A673 (cell line): ENCODE measurements at regions not wholly inside any gene's neighbourhood (a gene's known extent, or its start where the extent isn't known, plus 50 kb on each side); places are given as distances from the start of the nearest gene placed in this dataset.

Experiments used
- BruUV-seq: library from RNA; stranded (reverse); fragments of 400-500 nt; replicated peaks from 2 replicates; lab custom pipeline; 2021; lab: Mats Ljungman, UMichigan
- CTCF ChIA-PET: fragments of 300-600 bp; sonication (Branson Sonifier 250); formaldehyde crosslinking; loops from one replicate; lab custom pipeline; 2022; ENCODE audit warnings: antibody characterized with exemption; lab: Charles Lee
- POLR2A ChIA-PET: fragments of 300-600 bp; sonication (Branson Sonifier 250); formaldehyde crosslinking; loops from one replicate; lab custom pipeline; 2022; ENCODE audit warnings: antibody characterized with exemption; ENCODE audit not compliant: low non-redundant PET; lab: Charles Lee
- DNase-seq: peaks from one replicate; pipeline ENCODE4 v3.0.0-alpha.2; 2015; ENCODE audit warnings: low spot score
- H3K27ac ChIP-seq: fragments of 200-600 bp; sonication (generic); 2 replicates; pipeline ENCODE4 v1.5.1; 2016; ENCODE audit warnings: mixed run types, low read depth, mild to moderate bottlenecking, mixed read lengths, antibody characterized with exemption, low read length; ENCODE audit not compliant: poor library complexity, severe bottlenecking
- H3K27me3 ChIP-seq: fragments of 200-600 bp; sonication (generic); replicated peaks from 2 replicates; pipeline ENCODE4 v1.6.1; 2017; ENCODE audit warnings: mixed run types, low read depth, mild to moderate bottlenecking, mixed read lengths, antibody characterized with exemption, low read length; ENCODE audit not compliant: insufficient read depth, poor library complexity
- H3K36me3 ChIP-seq: fragments of 200-600 bp; sonication (generic); 2 replicates; pipeline ENCODE4 v1.6.1; 2016; ENCODE audit warnings: mixed run types, mild to moderate bottlenecking, mixed read lengths, antibody characterized with exemption, low read length; ENCODE audit not compliant: insufficient read depth, poor library complexity, severe bottlenecking
- H3K4me1 ChIP-seq: fragments of 200-600 bp; sonication (generic); 2 replicates; pipeline ENCODE4 v1.6.1; 2017; ENCODE audit warnings: mixed run types, mild to moderate bottlenecking, mixed read lengths, antibody characterized with exemption, low read length; ENCODE audit not compliant: insufficient read depth, poor library complexity, severe bottlenecking
- H3K4me3 ChIP-seq: fragments of 200-600 bp; sonication (generic); 2 replicates; pipeline ENCODE4 v1.5.1; 2016; ENCODE audit warnings: low read depth, mixed run types, mild to moderate bottlenecking, mixed read lengths, low read length; ENCODE audit not compliant: poor library complexity, severe bottlenecking
- H3K9me3 ChIP-seq: fragments of 200-600 bp; sonication (generic); 2 replicates; pipeline ENCODE4 v1.6.1; 2016; ENCODE audit warnings: mixed run types, low read depth, mild to moderate bottlenecking, mixed read lengths, antibody characterized with exemption, low read length; ENCODE audit not compliant: poor library complexity, severe bottlenecking
- EZH2 ChIP-seq: fragments of 200-600 bp; sonication (generic); IDR thresholded peaks from 2 replicates; pipeline ENCODE4 v1.6.1; 2017; ENCODE audit warnings: borderline replicate concordance, low read depth, mild to moderate bottlenecking, mixed read lengths, antibody characterized with exemption, low read length; ENCODE audit not compliant: poor library complexity, severe bottlenecking
- intact Hi-C: fragments of 100-400 bp; cut with micrococcal nuclease; formaldehyde crosslinking; loops from one replicate; pipeline ENCODE4 v1.10.0; 2022; ENCODE audit not compliant: unreplicated experiment
- TF ChIP-seq, protein P1 (sequence below): fragments of 300-800, 200-600 bp; sonication (generic); conservative IDR thresholded peaks from 2 replicates; pipeline ENCODE4 v1.5.1; 2017; ENCODE audit warnings: low read depth, mild to moderate bottlenecking, antibody characterized with exemption, low read length, moderate library complexity, mixed read lengths

DNA sequence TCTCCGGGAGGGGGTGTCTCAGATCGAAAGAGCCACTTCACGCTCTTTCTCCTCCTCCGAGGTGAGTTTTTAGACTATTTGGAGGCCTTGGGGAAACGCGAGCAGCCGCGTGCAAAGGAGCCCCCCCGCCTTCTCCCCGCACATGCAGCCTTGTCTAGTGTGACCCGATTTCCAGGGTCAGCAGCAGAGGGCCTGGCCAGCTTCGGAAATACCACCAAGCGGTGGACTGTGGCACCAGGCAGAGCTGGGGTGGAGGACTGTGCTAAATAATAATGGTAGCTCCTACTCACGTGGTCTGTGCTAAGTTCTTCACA lies 79.3 kb upstream of the BCOR start:
- ChIA-PET CTCF (interaction anchor here (0.6 kb wide), 1 partner anchor 23 kb away, joined by 4 read pairs; no protein-coding TSS in a partner anchor), POLR2A (interaction anchor here (0.5 to 0.6 kb wide), 3 partner anchors 53 to 78 kb away, joined by 6 to 11 read pairs (median 8); no protein-coding TSS in a partner anchor)
- Histone ChIP-seq H3K27me3 (no peaks in the 10 kb centered on the region), H3K4me1 (peaks cover 31% of the 10 kb centered on the region), H3K4me3 (peak overlapping the region; percentile 43), H3K36me3 (no peaks in the 10 kb centered on the region), H3K9me3 (peaks cover 3% of the 10 kb centered on the region), H3K27ac (peak overlapping the region; percentile 59)
- TF ChIP-seq, protein P1, sequence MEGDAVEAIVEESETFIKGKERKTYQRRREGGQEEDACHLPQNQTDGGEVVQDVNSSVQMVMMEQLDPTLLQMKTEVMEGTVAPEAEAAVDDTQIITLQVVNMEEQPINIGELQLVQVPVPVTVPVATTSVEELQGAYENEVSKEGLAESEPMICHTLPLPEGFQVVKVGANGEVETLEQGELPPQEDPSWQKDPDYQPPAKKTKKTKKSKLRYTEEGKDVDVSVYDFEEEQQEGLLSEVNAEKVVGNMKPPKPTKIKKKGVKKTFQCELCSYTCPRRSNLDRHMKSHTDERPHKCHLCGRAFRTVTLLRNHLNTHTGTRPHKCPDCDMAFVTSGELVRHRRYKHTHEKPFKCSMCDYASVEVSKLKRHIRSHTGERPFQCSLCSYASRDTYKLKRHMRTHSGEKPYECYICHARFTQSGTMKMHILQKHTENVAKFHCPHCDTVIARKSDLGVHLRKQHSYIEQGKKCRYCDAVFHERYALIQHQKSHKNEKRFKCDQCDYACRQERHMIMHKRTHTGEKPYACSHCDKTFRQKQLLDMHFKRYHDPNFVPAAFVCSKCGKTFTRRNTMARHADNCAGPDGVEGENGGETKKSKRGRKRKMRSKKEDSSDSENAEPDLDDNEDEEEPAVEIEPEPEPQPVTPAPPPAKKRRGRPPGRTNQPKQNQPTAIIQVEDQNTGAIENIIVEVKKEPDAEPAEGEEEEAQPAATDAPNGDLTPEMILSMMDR: no peak
- no peak for TF ChIP-seq EZH2
- no TSS peak for BruUV-seq
- intact Hi-C loops: loop anchor here (10.0 kb wide), 2 partner anchors 272 to 362 kb away; no protein-coding TSS in a partner anchor
- no peak for DNase-seq

DNA sequence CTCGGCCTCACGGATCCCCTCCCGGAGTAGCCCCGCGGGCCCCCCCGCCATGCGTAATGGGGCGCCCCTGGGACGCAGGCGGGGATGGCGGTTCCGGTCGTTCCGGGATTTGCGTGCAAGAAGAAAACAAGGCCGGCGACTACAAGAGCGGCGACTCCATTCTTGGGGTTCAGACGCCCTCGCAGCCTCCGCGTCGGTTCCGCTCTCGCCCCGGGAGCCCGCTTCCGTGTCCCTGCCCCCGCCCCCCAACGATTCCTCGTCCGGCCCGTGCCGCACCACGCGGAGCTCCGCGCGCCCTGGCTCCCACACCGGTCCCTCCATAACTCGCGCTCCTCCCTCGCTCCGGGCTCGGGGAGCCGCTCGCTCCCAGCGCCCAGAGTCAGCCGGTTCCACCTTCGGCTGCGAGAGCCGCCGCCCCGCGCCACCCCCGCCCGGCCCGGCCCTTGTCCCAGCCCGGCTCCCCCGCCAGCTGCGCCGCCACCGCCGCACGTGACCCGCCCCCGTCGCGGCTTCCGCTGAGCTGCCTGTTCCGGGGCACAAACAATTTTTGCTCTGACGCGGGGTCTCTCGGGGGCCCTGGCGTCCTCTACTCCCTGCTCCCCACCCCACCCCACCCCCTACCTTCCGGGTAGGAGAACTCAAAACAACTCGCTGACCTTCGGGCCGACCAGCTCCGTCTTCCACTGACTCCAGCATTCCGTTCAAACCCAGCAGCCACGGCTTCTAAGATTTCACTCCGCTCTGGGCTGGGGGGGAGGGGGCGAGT lies 78.8 kb upstream of the BCOR start:
- intact Hi-C loops: loop anchor here (10.0 kb wide), 2 partner anchors 272 to 362 kb away; no protein-coding TSS in a partner anchor
- CTCF ChIA-PET: interaction anchor here (0.6 kb wide), 1 partner anchor 22 kb away, joined by 4 read pairs; no protein-coding TSS in a partner anchor

DNA sequence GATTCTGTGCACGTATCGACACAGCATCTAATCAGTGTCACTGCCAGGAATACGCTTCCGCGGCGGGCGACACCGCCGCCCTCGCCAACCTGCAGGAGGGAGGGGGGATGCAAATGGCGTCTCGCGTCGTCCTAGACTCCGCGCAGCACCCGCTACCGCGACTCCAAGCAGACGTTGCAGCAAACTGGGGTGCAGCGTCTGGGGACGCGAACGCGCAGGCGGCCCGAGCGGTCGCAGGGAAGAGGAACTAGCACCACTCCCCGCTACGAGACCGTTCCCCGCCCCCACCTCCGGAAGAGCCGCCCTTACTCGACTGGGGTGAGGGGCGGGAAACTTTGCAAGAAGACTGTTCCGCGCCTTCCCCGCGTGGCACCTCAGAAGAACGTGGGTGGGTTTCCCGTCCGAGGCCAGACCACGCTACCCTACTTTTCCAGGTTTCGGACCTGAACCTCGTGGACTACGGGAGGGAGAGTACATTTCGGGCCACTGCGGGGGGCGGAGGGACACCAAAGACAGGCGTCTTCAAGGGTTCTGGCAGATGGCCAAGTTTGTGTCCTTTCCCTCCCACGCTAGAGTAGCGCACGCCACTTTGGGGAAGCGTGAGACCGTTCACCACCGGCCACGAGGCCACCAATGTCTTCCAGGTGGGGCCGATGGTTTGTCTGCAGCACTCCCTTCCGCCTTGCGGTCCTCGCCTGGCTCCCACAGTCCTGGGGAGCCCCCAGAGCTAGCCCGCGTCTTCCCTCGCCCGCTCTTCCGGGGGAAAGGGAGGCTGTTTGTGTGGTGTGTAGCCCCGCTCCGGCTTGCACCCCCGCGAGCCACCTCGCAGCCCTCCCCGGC lies 78.0 kb upstream of the BCOR start:
- TF ChIP-seq, protein P1: no peak
- no peak for TF ChIP-seq EZH2
- intact Hi-C loops: loop anchor here (2.0 to 10.0 kb wide), 3 partner anchors 81 to 361 kb away; no protein-coding TSS in a partner anchor
- Histone ChIP-seq H3K36me3 (no peaks in the 10 kb centered on the region), H3K27ac (peak overlapping the region; percentile 94), H3K27me3 (no peaks in the 10 kb centered on the region), H3K4me1 (peaks cover 35% of the 10 kb centered on the region), H3K9me3 (peaks cover under 1% of the 10 kb centered on the region), H3K4me3 (peak overlapping the region; percentile 43)
- no TSS peak for BruUV-seq
- ChIA-PET CTCF (interaction anchor here (0.5 kb wide), 1 partner anchor 25 kb away, joined by 7 read pairs; no protein-coding TSS in a partner anchor), POLR2A (no interaction called here)
- DNase-seq: peak; percentile 85

More for the DNA sequence above, 78.8 kb upstream of the BCOR start:
- no peaks in the 10 kb centered on the region for H3K27me3 ChIP-seq
- BruUV-seq: no TSS peak
- H3K36me3 ChIP-seq: no peaks in the 10 kb centered on the region
- DNase-seq: peak; percentile 64
- TF ChIP-seq, protein P1: no peak
- TF ChIP-seq EZH2: no peak
- H3K27ac ChIP-seq: peak overlapping the region; percentile 94
- H3K4me1 ChIP-seq: peaks cover 31% of the 10 kb centered on the region
- peak overlapping the region; percentile 43 for H3K4me3 ChIP-seq
- POLR2A ChIA-PET: interaction anchor here (0.5 to 0.6 kb wide), 3 partner anchors 52 to 78 kb away, joined by 6 to 11 read pairs (median 8); no protein-coding TSS in a partner anchor
- peaks cover 3% of the 10 kb centered on the region for H3K9me3 ChIP-seq
